ENCODE measurements at regions not wholly inside any gene's neighbourhood (a gene's known extent, or its start where the extent isn't known, plus 50 kb on each side); places are given as distances from the start of the nearest gene placed in this dataset.

GRCh38 chr11:93929407-93929806 lies 79.0 kb upstream of the VSTM5 start:
- H3K27ac ChIP-seq (ENCODE audit: control insufficient read depth, insufficient read depth): no peak overlapping the region
- H4K20me1 ChIP-seq (ENCODE audit: control insufficient read depth, insufficient read depth): no peaks in the 10 kb centered on the region
- H3K4me2 ChIP-seq (ENCODE audit: control insufficient read depth, insufficient read depth): no peak overlapping the region
- CTCF ChIA-PET: interaction anchor here (2.1 kb wide), 1 partner anchor 7 kb away, joined by 10 read pairs; no protein-coding TSS in a partner anchor
- H3K4me1 ChIP-seq (ENCODE audit: control insufficient read depth, insufficient read depth, low read length): no peaks in the 10 kb centered on the region
- FAIRE-seq (no peak), DNase-seq (ENCODE audit: low read depth, low spot score) (no peak), ATAC-seq (no peak)
- H3K79me2 ChIP-seq (ENCODE audit: control insufficient read depth, insufficient read depth, low read length): no peaks in the 10 kb centered on the region
- in situ Hi-C loops (cut with MboI): no loop called here
- SMC1A ChIA-PET (ENCODE audit: uncharacterized antibody, unreplicated experiment): interaction anchor here (1.2 kb wide), 1 partner anchor 38 kb away, joined by 3 read pairs; no protein-coding TSS in a partner anchor
- no peak overlapping the region for H3K4me3 ChIP-seq
- no TSS peak for BruUV-seq (replicated peaks)
- TF ChIP-seq FOXK2 (IDR thresholded peaks at IDR 0.05): no peak
- TF ChIP-seq PAX8 (IDR thresholded peaks at IDR 0.05): no peak
- no peak for TF ChIP-seq MLLT1 (IDR thresholded peaks at IDR 0.05)
- TF ChIP-seq RFX5 (IDR thresholded peaks at IDR 0.05; ENCODE audit: low read depth, low read length): no peak
- no peak for TF ChIP-seq CTCF (IDR thresholded peaks at IDR 0.05 in 2 of 3, conservative IDR thresholded peaks at IDR 0.05 in 1 of 3; ENCODE audit: control insufficient read depth in 2 of 3, extremely low read depth in 1 of 3, insufficient read depth in 1 of 3, low read depth in 3 of 3, low read length in 3 of 3)
- TF ChIP-seq TARDBP (IDR thresholded peaks at IDR 0.05; ENCODE audit: borderline replicate concordance): no peak
- TF ChIP-seq TCF3 (IDR thresholded peaks at IDR 0.05; ENCODE audit: borderline replicate concordance, insufficient read depth, low read depth, low read length): no peak
- no peak for TF ChIP-seq KDM1A (IDR thresholded peaks at IDR 0.05; ENCODE audit: borderline replicate concordance)
- TF ChIP-seq, protein P1, sequence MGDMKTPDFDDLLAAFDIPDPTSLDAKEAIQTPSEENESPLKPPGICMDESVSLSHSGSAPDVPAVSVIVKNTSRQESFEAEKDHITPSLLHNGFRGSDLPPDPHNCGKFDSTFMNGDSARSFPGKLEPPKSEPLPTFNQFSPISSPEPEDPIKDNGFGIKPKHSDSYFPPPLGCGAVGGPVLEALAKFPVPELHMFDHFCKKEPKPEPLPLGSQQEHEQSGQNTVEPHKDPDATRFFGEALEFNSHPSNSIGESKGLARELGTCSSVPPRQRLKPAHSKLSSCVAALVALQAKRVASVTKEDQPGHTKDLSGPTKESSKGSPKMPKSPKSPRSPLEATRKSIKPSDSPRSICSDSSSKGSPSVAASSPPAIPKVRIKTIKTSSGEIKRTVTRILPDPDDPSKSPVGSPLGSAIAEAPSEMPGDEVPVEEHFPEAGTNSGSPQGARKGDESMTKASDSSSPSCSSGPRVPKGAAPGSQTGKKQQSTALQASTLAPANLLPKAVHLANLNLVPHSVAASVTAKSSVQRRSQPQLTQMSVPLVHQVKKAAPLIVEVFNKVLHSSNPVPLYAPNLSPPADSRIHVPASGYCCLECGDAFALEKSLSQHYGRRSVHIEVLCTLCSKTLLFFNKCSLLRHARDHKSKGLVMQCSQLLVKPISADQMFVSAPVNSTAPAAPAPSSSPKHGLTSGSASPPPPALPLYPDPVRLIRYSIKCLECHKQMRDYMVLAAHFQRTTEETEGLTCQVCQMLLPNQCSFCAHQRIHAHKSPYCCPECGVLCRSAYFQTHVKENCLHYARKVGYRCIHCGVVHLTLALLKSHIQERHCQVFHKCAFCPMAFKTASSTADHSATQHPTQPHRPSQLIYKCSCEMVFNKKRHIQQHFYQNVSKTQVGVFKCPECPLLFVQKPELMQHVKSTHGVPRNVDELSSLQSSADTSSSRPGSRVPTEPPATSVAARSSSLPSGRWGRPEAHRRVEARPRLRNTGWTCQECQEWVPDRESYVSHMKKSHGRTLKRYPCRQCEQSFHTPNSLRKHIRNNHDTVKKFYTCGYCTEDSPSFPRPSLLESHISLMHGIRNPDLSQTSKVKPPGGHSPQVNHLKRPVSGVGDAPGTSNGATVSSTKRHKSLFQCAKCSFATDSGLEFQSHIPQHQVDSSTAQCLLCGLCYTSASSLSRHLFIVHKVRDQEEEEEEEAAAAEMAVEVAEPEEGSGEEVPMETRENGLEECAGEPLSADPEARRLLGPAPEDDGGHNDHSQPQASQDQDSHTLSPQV (IDR thresholded peaks at IDR 0.05): no peak
- TF ChIP-seq CHD4 (IDR thresholded peaks at IDR 0.05): no peak
- no peak for TF ChIP-seq RUNX3 (IDR thresholded peaks at IDR 0.05; ENCODE audit: low read length)
- H2AFZ ChIP-seq (ENCODE audit: control insufficient read depth, low read depth, low read length): no peak overlapping the region
- RAD21 ChIA-PET (ENCODE audit: unreplicated experiment): no interaction called here
- intact Hi-C loops (cut with micrococcal nuclease; ENCODE audit: unreplicated experiment): loop anchor here (10.0 kb wide), 1 partner anchor 175 kb away; no protein-coding TSS in a partner anchor
- WGBS (ENCODE audit: insufficient coverage, insufficient replicate concordance, low lambda C conversion rate, missing lambda C conversion rate): 100% methylated on average over 1 of the region's 1 CpG
- no peaks in the 10 kb centered on the region for H3K9me3 ChIP-seq (replicated peaks; ENCODE audit: control insufficient read depth, insufficient read depth, low read length)
- POLR2A ChIA-PET: no interaction called here
- H3K27me3 ChIP-seq (replicated peaks in 1 of 2; ENCODE audit: control insufficient read depth in 2 of 2, insufficient read depth in 2 of 2, low read length in 1 of 2): no peaks in the 10 kb centered on the region
- no peak overlapping the region for H3K9ac ChIP-seq (ENCODE audit: control insufficient read depth, insufficient read depth, low read length)
- no peaks in the 10 kb centered on the region for H3K36me3 ChIP-seq (ENCODE audit: control insufficient read depth in 2 of 2, insufficient read depth in 2 of 2, low read length in 1 of 2)

Measured in GM12878 (cell line).